ENCODE measurements at regions not wholly inside any gene's neighbourhood (a gene's known extent, or its start where the extent isn't known, plus 50 kb on each side); places are given as distances from the start of the nearest gene placed in this dataset.
"Not testable (repeated sequence)": the region's sequence is repeated elsewhere in the genome, so short reads cannot be mapped to it uniquely, and the experiment has no call there.

DNA sequence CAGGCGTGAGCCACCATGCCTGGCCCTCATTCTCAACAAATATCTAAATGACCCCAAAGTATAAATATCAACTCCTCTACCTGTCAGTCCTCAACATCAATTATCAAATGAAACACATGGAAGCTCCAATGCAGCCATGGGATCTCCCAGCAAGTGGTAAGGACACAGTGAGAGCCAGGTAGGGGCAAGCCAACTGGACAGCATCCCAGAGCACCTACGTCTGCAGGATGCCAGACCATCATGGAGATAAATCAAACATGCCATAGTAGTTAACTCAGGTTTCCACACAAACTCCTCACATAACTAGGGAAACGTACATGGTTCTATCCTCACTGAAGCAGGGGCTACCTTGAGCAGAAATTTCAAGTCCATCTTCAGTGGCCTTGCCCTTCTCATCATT lies 159.9 kb upstream of the MED14 start:
- Histone ChIP-seq H3K4me3 (replicated peaks in 1 of 3) (no peak overlapping the region), H3K27me3 (no peaks in the 10 kb centered on the region), H3K4me1 (no peaks in the 10 kb centered on the region), H3K27ac (no peak overlapping the region), H3K9me3 (no peaks in the 10 kb centered on the region), H3K36me3 (no peaks in the 10 kb centered on the region)
- intact Hi-C loops (cut with DNase I), result no loop called here
- no peak for DNase-seq
- 97% methylated on average over 3 of the region's 3 CpGs for WGBS, 2 donors
- TF ChIP-seq POLR2A (IDR thresholded peaks at IDR 0.05), result no peak
- TF ChIP-seq, protein P1, sequence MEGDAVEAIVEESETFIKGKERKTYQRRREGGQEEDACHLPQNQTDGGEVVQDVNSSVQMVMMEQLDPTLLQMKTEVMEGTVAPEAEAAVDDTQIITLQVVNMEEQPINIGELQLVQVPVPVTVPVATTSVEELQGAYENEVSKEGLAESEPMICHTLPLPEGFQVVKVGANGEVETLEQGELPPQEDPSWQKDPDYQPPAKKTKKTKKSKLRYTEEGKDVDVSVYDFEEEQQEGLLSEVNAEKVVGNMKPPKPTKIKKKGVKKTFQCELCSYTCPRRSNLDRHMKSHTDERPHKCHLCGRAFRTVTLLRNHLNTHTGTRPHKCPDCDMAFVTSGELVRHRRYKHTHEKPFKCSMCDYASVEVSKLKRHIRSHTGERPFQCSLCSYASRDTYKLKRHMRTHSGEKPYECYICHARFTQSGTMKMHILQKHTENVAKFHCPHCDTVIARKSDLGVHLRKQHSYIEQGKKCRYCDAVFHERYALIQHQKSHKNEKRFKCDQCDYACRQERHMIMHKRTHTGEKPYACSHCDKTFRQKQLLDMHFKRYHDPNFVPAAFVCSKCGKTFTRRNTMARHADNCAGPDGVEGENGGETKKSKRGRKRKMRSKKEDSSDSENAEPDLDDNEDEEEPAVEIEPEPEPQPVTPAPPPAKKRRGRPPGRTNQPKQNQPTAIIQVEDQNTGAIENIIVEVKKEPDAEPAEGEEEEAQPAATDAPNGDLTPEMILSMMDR (IDR thresholded peaks at IDR 0.05), result no peak

DNA sequence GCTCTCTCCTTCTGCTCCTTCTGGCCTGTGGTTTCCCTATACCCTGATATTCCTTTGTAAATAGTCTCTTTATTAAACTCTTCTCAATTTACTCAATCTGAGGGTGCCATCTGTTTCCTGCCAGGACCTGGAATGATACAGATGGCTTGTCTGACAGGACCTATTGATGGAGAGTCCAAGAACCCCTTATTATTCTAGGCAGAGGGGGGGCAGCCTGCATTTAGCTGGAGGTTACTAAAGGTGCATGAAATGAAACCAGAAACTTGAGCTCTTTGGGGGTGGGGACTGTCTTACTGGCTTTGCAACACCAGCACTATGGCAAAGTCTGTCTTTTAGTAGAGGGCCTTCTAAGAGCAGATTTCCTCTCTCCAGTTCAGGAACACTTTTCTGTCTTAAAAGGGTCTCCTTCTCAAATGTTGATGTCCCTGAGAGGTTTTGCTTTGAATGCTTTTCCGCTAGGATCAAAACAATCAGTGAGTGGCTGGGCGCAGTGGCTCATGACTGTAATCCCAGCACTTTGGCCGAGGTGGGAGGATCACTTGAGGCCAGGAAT lies 162.5 kb upstream of the MED14 start:
- no peaks in the 10 kb centered on the region for H3K4me1 ChIP-seq
- H3K27ac ChIP-seq, result peak overlapping the region in 1 of 3 donors; percentile 19
- no peaks in the 10 kb centered on the region for H3K27me3 ChIP-seq
- no peaks in the 10 kb centered on the region for H3K9me3 ChIP-seq
- no peak for TF ChIP-seq POLR2A (IDR thresholded peaks at IDR 0.05)
- TF ChIP-seq, protein P1 (IDR thresholded peaks at IDR 0.05), result no peak
- 63 to 65% methylated on average over 2 to 3 of the region's 3 CpGs for WGBS, 2 donors
- no peaks in the 10 kb centered on the region for H3K36me3 ChIP-seq
- no peak overlapping the region for H3K4me3 ChIP-seq (replicated peaks in 1 of 3)
- intact Hi-C loops (cut with DNase I), result no loop called here
- peak; percentile 11 to 16 for DNase-seq

GRCh38 chrX:40904739-40905138 lies 169.4 kb upstream of the MED14 start:
- H3K27ac ChIP-seq; H3K4me3 ChIP-seq (replicated peaks in 1 of 3); intact Hi-C loops (cut with DNase I); H3K9me3 ChIP-seq; DNase-seq; H3K4me1 ChIP-seq; H3K27me3 ChIP-seq; H3K36me3 ChIP-seq: not testable (repeated sequence)

GRCh38 chrX:40908026-40908425 lies 172.7 kb upstream of the MED14 start:
- Histone ChIP-seq H3K4me1 (no peaks in the 10 kb centered on the region), H3K4me3 (replicated peaks in 1 of 3) (no peak overlapping the region), H3K9me3 (no peaks in the 10 kb centered on the region), H3K27me3 (no peaks in the 10 kb centered on the region), H3K36me3 (no peaks in the 10 kb centered on the region), H3K27ac (no peak overlapping the region)
- intact Hi-C loops (cut with DNase I), result no loop called here
- DNase-seq, result no peak
- TF ChIP-seq, protein P1 (IDR thresholded peaks at IDR 0.05), result no peak
- no peak for TF ChIP-seq POLR2A (IDR thresholded peaks at IDR 0.05)
- 82 to 91% methylated on average over 6 to 7 of the region's 7 CpGs for WGBS, 2 donors

DNA sequence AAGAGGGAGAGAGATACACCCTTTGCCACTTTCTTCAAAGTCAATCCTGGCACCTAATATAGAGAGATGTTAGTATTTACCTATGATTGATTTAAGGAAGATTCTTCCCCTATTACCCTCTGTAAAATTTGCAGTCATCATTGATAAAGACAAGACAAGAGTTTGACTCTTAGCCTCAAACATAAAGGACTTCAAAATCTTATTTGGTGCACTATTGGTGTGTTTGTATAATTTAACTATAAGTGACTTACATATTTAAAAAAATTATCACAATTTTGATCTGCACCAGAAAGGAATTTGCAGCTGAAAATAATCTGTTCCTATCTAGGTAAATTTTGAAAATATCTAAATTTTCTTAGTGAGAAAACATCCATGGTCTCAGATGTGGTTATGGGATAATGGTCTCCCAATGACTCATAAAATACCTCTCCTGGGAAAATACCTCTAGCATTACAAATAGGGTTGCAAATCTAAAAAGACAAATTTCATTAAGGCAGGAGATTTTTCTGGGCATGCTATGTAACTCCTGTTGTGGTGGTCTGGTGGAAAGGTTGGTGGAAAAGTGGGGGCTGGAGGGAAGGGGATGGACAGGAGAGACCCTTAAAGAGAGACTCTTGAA lies 173.6 kb upstream of the MED14 start:
- Histone ChIP-seq H3K4me3 (replicated peaks in 1 of 3) (no peak overlapping the region), H3K4me1 (no peaks in the 10 kb centered on the region), H3K9me3 (no peaks in the 10 kb centered on the region), H3K27ac (no peak overlapping the region), H3K27me3 (no peaks in the 10 kb centered on the region), H3K36me3 (no peaks in the 10 kb centered on the region)
- intact Hi-C loops (cut with DNase I), result no loop called here
- TF ChIP-seq, protein P1 (IDR thresholded peaks at IDR 0.05), result no peak
- TF ChIP-seq POLR2A (IDR thresholded peaks at IDR 0.05), result no peak
- no peak for DNase-seq

Data from thyroid gland (tissue), 4 donors.